HG03025 (cell line): ENCODE measurements at regions not wholly inside any gene's neighbourhood (a gene's known extent, or its start where the extent isn't known, plus 50 kb on each side); places are given as distances from the start of the nearest gene placed in this dataset.
"Not testable (repeated sequence)": the region's sequence is repeated elsewhere in the genome, so short reads cannot be mapped to it uniquely, and the experiment has no call there.

ENCODE experiments used
- ATAC-seq: cut with Tn5 transposase; IDR thresholded peaks from one replicate; pipeline ENCODE4 v1.9.1; 2021; ENCODE audit warnings: mild to moderate bottlenecking, moderate library complexity; ENCODE audit not compliant: unreplicated experiment, low FRiP score

- no peak for ATAC-seq
These were observed 351.4 kb upstream of the NPVF start for GRCh38 chr7:25579778-25580075.

- no peak for ATAC-seq
These were observed 351.9 kb upstream of the NPVF start for GRCh38 chr7:25580141-25580540.

- ATAC-seq = no peak
These were observed 355.3 kb upstream of the NPVF start for GRCh38 chr7:25583621-25584020.

GRCh38 chr7:25584112-25584938 is 356.0 kb upstream of the NPVF start:
- no peak for ATAC-seq

GRCh38 chr7:25586513-25586912 is 358.2 kb upstream of the NPVF start:
- ATAC-seq = no peak

GRCh38 chr7:25594122-25594521 is 365.8 kb upstream of the NPVF start:
- ATAC-seq = no peak

- no peak for ATAC-seq
These were observed 366.4 kb upstream of the NPVF start for GRCh38 chr7:25594728-25595127.

GRCh38 chr7:25595996-25596395 is 367.7 kb upstream of the NPVF start:
- no peak for ATAC-seq

- ATAC-seq = no peak
These were observed 368.2 kb upstream of the NPVF start for GRCh38 chr7:25596443-25596842.

- ATAC-seq = no peak
These were observed 369.7 kb upstream of the NPVF start for GRCh38 chr7:25597946-25598345.

- no peak for ATAC-seq
These were observed 370.5 kb upstream of the NPVF start for GRCh38 chr7:25598765-25599164.

- no peak for ATAC-seq
These were observed 372.1 kb upstream of the NPVF start for GRCh38 chr7:25600262-25600920.

- ATAC-seq = not testable (repeated sequence)
These were observed 374.6 kb upstream of the NPVF start for GRCh38 chr7:25602730-25603426.

GRCh38 chr7:25603427-25603740 is 375.1 kb upstream of the NPVF start:
- not testable (repeated sequence) for ATAC-seq

- ATAC-seq = no peak
These were observed 382.9 kb upstream of the NPVF start for GRCh38 chr7:25611196-25611595.

GRCh38 chr7:25613912-25614311 is 385.6 kb upstream of the NPVF start:
- ATAC-seq = no peak

GRCh38 chr7:25614415-25614814 is 386.1 kb upstream of the NPVF start:
- ATAC-seq = no peak

GRCh38 chr7:25615003-25615402 is 386.7 kb upstream of the NPVF start:
- ATAC-seq = no peak

GRCh38 chr7:25615593-25615992 is 387.3 kb upstream of the NPVF start:
- ATAC-seq = no peak

- ATAC-seq = no peak
These were observed 388.9 kb upstream of the NPVF start for GRCh38 chr7:25617214-25617613.

- no peak for ATAC-seq
These were observed 389.4 kb upstream of the NPVF start for GRCh38 chr7:25617673-25618072.

- ATAC-seq = no peak
These were observed 391.1 kb upstream of the NPVF start for GRCh38 chr7:25619381-25619780.
